Esophagus muscularis mucosa (tissue), 4 donors: ENCODE measurements at regions not wholly inside any gene's neighbourhood (a gene's known extent, or its start where the extent isn't known, plus 50 kb on each side); places are given as distances from the start of the nearest gene placed in this dataset.

ENCODE experiments used
- EP300 ChIP-seq: sonication (generic); formaldehyde crosslinking; IDR thresholded peaks from one replicate; pipeline ENCODE4 v1.6.1; 2017; ENCODE audit warnings: antibody characterized with exemption
- POLR2A ChIP-seq: fragments of 450-650 bp; IDR thresholded peaks from one replicate; pipeline ENCODE4 v1.6.1; 2017; ENCODE audit warnings: antibody characterized with exemption, moderate library complexity, mild to moderate bottlenecking, low read depth
- TF ChIP-seq, protein P1 (sequence below), 3 experiments: fragments of 200-600 bp in 2 of 3; fragments of 450-650 bp in 1 of 3; sonication (generic) in 2 of 3; IDR thresholded peaks; one replicate each; pipeline ENCODE4 v1.5.1; 2017 to 2019; ENCODE audit warnings: antibody characterized with exemption in 3 of 3, mild to moderate bottlenecking in 2 of 3, moderate library complexity in 1 of 3

DNA sequence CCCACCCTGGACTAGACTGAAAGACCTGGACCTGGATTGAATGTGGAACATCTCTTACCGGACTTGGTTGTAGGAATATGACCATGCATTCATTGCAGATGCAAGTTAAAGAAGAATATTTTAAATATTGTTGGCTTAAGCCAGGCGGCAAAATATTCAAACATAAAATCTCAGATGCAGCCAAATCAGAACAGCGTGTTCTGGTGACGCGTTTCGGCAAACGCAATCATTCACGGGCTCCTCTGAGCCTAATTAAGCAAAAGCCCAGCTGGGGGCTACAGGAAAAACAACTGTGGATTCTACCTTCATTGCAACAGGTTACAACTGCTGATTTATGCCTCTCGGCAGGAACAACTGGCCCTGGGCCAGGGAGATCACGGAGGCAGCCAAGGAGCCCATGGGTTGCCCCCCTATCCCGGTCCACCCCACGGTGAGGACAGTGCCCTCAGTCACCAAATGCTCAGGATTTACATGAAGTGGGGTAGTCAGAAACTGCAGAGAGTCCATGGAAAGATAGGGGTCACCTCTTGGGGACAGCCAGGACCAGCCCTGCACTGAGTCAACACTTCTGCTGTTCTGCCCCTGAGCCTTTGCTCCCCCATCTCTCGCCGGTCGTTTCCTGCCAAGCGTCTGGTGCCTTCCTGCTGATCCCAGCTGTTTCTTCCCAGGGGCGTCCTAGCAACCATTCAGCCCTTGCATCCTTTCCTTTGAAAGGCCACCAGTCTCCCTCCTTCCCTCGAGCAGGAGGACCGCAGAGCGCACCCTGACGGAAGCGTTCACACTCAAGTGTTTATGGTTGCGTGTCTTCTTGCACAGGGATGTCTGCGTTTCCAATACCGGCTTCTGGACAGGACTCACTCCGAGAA is 64.4 kb upstream of the SFMBT2 start:
- no peak for TF ChIP-seq EP300
- TF ChIP-seq, protein P1, sequence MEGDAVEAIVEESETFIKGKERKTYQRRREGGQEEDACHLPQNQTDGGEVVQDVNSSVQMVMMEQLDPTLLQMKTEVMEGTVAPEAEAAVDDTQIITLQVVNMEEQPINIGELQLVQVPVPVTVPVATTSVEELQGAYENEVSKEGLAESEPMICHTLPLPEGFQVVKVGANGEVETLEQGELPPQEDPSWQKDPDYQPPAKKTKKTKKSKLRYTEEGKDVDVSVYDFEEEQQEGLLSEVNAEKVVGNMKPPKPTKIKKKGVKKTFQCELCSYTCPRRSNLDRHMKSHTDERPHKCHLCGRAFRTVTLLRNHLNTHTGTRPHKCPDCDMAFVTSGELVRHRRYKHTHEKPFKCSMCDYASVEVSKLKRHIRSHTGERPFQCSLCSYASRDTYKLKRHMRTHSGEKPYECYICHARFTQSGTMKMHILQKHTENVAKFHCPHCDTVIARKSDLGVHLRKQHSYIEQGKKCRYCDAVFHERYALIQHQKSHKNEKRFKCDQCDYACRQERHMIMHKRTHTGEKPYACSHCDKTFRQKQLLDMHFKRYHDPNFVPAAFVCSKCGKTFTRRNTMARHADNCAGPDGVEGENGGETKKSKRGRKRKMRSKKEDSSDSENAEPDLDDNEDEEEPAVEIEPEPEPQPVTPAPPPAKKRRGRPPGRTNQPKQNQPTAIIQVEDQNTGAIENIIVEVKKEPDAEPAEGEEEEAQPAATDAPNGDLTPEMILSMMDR (IDR thresholded peaks at IDR 0.05), result no peak
- TF ChIP-seq POLR2A, result no peak
